ENCODE measurements at regions not wholly inside any gene's neighbourhood (a gene's known extent, or its start where the extent isn't known, plus 50 kb on each side); places are given as distances from the start of the nearest gene placed in this dataset.

- TF ChIP-seq CTCF (IDR thresholded peaks at IDR 0.05 in 2 of 3, conservative IDR thresholded peaks at IDR 0.05 in 1 of 3; ENCODE audit: borderline replicate concordance in 1 of 3, insufficient read depth in 1 of 3, low read depth in 2 of 3, low read length in 2 of 3): no peak
- TF ChIP-seq POLR2AphosphoS5 (IDR thresholded peaks at IDR 0.05; ENCODE audit: low read depth, low read length): no peak
- no peak for TF ChIP-seq POLR2A (IDR thresholded peaks at IDR 0.05; ENCODE audit: borderline replicate concordance, extremely low read depth, insufficient read depth, insufficient read length)
- TF ChIP-seq RAD21 (IDR thresholded peaks at IDR 0.05; ENCODE audit: low read depth): no peak
- no peak for TF ChIP-seq FOSL1 (IDR thresholded peaks at IDR 0.05; ENCODE audit: low read depth)
- no peak for TF ChIP-seq ELF1 (IDR thresholded peaks at IDR 0.05; ENCODE audit: borderline replicate concordance, low read depth)
- no peak for TF ChIP-seq EZH2phosphoT487 (IDR thresholded peaks at IDR 0.05; ENCODE audit: borderline replicate concordance)
- no peak for TF ChIP-seq MAX (IDR thresholded peaks at IDR 0.05)
- no peak for TF ChIP-seq REST (IDR thresholded peaks at IDR 0.05; ENCODE audit: low read depth)
- TF ChIP-seq CEBPB (IDR thresholded peaks at IDR 0.05; ENCODE audit: low read depth): no peak
- TF ChIP-seq EZH2 (IDR thresholded peaks at IDR 0.05): no peak
- no peak for TF ChIP-seq EGR1 (IDR thresholded peaks at IDR 0.05; ENCODE audit: low read depth)
- TF ChIP-seq YY1 (IDR thresholded peaks at IDR 0.05; ENCODE audit: extremely low read depth, insufficient replicate concordance, low read depth, low read length): no peak
- no peak for TF ChIP-seq SIN3A (IDR thresholded peaks at IDR 0.05; ENCODE audit: low read depth)
Observed at GRCh38 chr6:163867518-163868292, 453.2 kb downstream of the QKI start.
